ENCODE measurements at regions not wholly inside any gene's neighbourhood (a gene's known extent, or its start where the extent isn't known, plus 50 kb on each side); places are given as distances from the start of the nearest gene placed in this dataset.

GRCh38 chr18:6504605-6505497, 90.1 kb upstream of the L3MBTL4 start:
- Histone ChIP-seq H3K27ac (ENCODE audit: low read depth, low read length) (no peak overlapping the region), H3K4me2 (ENCODE audit: low read length) (no peak overlapping the region), H3F3A (ENCODE audit: control insufficient read depth, insufficient read depth) (no peaks in the 10 kb centered on the region), H3K4me1 (ENCODE audit: control insufficient read depth, low read length) (no peaks in the 10 kb centered on the region), H3K4me3 (ENCODE audit: low read length) (no peak overlapping the region), H3K9me3 (ENCODE audit: control insufficient read depth, insufficient read depth, low read length) (no peaks in the 10 kb centered on the region), H3K79me2 (ENCODE audit: control insufficient read depth, low read length) (no peaks in the 10 kb centered on the region), H3K36me3 (ENCODE audit: control insufficient read depth, low read length) (no peaks in the 10 kb centered on the region), H3K27me3 (ENCODE audit: control insufficient read depth, low read length) (no peaks in the 10 kb centered on the region), H3K9me2 (replicated peaks; ENCODE audit: control insufficient read depth, low read length) (no peaks in the 10 kb centered on the region), H4K20me1 (ENCODE audit: control insufficient read depth, insufficient read depth, low read depth, low read length) (no peaks in the 10 kb centered on the region)
- no peak for TF ChIP-seq EZH2phosphoT487 (IDR thresholded peaks at IDR 0.05; ENCODE audit: borderline replicate concordance, low read length)
- no peak for TF ChIP-seq CTCF (IDR thresholded peaks at IDR 0.05; ENCODE audit: low read depth, low read length, poor library complexity, severe bottlenecking)

- no peaks in the 10 kb centered on the region for H3F3A ChIP-seq (ENCODE audit: control insufficient read depth, insufficient read depth)
- H3K27ac ChIP-seq (ENCODE audit: low read depth, low read length) = no peak overlapping the region
- no peaks in the 10 kb centered on the region for H3K4me1 ChIP-seq (ENCODE audit: control insufficient read depth, low read length)
- no peaks in the 10 kb centered on the region for H4K20me1 ChIP-seq (ENCODE audit: control insufficient read depth, insufficient read depth, low read depth, low read length)
- TF ChIP-seq CTCF (IDR thresholded peaks at IDR 0.05; ENCODE audit: low read depth, low read length, poor library complexity, severe bottlenecking) (no peak), EZH2phosphoT487 (IDR thresholded peaks at IDR 0.05; ENCODE audit: borderline replicate concordance, low read length) (no peak)
- H3K9me2 ChIP-seq (replicated peaks; ENCODE audit: control insufficient read depth, low read length) = no peaks in the 10 kb centered on the region
- no peak overlapping the region for H3K4me3 ChIP-seq (ENCODE audit: low read length)
- H3K9me3 ChIP-seq (ENCODE audit: control insufficient read depth, insufficient read depth, low read length) = no peaks in the 10 kb centered on the region
- no peaks in the 10 kb centered on the region for H3K27me3 ChIP-seq (ENCODE audit: control insufficient read depth, low read length)
- no peak overlapping the region for H3K4me2 ChIP-seq (ENCODE audit: low read length)
- no peaks in the 10 kb centered on the region for H3K36me3 ChIP-seq (ENCODE audit: control insufficient read depth, low read length)
- no peaks in the 10 kb centered on the region for H3K79me2 ChIP-seq (ENCODE audit: control insufficient read depth, low read length)
These were observed 90.8 kb upstream of the L3MBTL4 start for GRCh38 chr18:6505498-6505875.

- Histone ChIP-seq H3K79me2 (ENCODE audit: control insufficient read depth, low read length) (no peaks in the 10 kb centered on the region), H3K4me3 (ENCODE audit: low read length) (no peak overlapping the region), H3K4me1 (ENCODE audit: control insufficient read depth, low read length) (no peaks in the 10 kb centered on the region), H3K9me3 (ENCODE audit: control insufficient read depth, insufficient read depth, low read length) (no peaks in the 10 kb centered on the region), H3K36me3 (ENCODE audit: control insufficient read depth, low read length) (no peaks in the 10 kb centered on the region), H3K27ac (ENCODE audit: low read depth, low read length) (no peak overlapping the region), H4K20me1 (ENCODE audit: control insufficient read depth, insufficient read depth, low read depth, low read length) (no peaks in the 10 kb centered on the region), H3F3A (ENCODE audit: control insufficient read depth, insufficient read depth) (no peaks in the 10 kb centered on the region), H3K27me3 (ENCODE audit: control insufficient read depth, low read length) (no peaks in the 10 kb centered on the region), H3K4me2 (ENCODE audit: low read length) (no peak overlapping the region), H3K9me2 (replicated peaks; ENCODE audit: control insufficient read depth, low read length) (no peaks in the 10 kb centered on the region)
- TF ChIP-seq CTCF (IDR thresholded peaks at IDR 0.05; ENCODE audit: low read depth, low read length, poor library complexity, severe bottlenecking) (no peak), EZH2phosphoT487 (IDR thresholded peaks at IDR 0.05; ENCODE audit: borderline replicate concordance, low read length) (no peak)
These were observed 94.7 kb upstream of the L3MBTL4 start for GRCh38 chr18:6509417-6509816.

Measured in DOHH2 (cell line).